Activated CD4-positive, alpha-beta T cell treated with anti-CD3 and anti-CD28 coated beads for 4 hours (primary cell): ENCODE measurements at regions not wholly inside any gene's neighbourhood (a gene's known extent, or its start where the extent isn't known, plus 50 kb on each side); places are given as distances from the start of the nearest gene placed in this dataset.
"Not testable (repeated sequence)": the region's sequence is repeated elsewhere in the genome, so short reads cannot be mapped to it uniquely, and the experiment has no call there.

Source experiments
- DNase-seq, 2 donors: peaks; one replicate each; pipeline ENCODE4 v3.0.0-alpha.2; 2020

- DNase-seq = peak; percentile 27 to 30
Measured at GRCh38 chr14:35932659-35933159, 106.6 kb downstream of the BRMS1L start.

DNA sequence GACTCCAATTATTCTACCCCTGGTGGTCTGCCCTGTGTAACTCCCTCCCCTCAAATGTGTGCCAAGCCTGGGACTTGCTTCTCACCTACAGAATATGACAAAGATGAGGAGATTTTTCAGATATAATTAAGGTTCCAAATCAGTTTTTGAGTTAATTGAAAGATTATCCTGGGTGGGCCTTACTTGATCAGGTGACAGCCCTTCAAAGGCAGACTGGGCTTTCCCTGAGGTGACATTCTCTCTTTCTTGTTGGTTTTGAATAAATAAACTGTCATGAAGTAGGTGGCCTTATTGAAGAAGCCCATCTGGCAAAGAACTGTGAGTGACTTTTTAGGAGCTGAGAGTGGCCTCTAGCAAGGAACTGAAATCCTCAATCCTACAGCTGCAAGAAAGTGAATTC, 106.0 kb downstream of the BRMS1L start:
- DNase-seq = no peak

- no peak for DNase-seq
Measured at GRCh38 chr14:35931346-35931745, 105.2 kb downstream of the BRMS1L start.

DNA sequence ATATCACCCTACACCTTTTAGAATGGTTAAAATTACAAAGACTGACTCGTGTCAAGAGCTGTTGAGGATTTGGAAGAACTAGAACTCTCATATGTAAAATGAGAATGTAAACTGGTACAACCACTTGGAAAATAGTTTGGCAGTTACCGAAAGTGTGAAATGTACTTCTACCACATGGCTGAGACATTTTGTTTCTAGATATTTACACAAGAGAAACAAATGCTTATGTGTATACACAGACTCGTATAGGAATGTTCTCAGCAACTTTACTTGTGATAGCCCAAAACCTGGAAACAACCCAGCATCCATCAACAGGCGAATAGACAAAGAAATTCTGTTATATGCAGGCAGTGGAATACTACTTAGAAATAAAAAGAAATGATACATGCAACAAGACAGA, 103.0 kb downstream of the BRMS1L start:
- no peak for DNase-seq

DNA sequence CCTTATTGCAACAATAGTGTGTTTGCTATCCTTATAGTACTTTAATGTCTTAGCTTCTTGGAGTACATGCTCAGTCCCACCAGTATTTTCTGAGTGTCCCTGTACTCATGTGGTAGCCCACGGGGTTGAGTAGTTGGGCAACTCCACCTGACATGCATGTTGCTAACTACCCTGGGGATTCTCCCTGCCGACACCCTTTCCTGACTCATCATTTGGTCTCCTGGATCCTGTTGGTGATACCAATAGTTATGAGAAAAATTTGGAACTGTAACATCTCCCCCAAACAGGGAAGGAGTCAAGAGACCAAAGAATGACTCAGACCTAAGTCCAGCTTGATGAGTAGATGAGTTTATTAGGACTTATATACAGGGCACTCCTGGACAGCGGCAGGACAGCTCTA, 101.6 kb downstream of the BRMS1L start:
- no peak for DNase-seq

DNA sequence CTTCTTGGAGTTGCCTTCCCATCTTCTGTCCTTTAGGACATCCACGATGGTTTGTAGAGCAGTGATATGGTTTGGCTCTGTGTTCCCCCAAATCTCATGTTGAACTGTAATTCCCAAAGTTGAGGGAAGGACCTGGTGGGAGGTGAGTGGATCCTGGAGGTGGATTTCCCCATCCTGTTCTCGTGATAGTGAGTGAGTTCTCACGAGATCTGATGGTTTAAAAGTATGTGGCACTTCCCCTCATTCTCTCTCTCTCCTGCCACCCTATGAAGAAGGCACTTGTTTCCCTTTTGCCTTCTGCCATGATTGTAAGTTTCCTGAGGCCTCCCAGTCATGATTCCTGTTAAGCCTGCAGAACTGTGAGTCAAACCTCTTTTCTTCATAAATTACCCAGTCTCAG, 99.2 kb downstream of the BRMS1L start:
- no peak for DNase-seq

DNA sequence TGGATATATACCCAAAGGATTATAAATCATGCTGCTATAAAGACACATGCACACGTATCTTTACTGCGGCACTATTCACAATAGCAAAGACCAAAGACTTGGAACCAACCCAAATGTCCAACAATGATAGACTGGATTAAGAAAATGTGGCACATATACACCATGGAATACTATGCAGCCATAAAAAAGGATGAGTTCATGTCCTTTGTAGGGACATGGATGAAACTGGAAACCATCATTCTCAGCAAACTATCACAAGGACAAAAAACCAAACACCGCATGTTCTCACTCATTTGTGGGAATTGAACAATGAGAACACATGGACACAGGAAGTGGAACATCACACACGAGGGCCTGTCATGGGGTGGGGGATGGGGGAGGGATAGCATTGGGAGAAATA, 96.5 kb downstream of the BRMS1L start:
- DNase-seq = not testable (repeated sequence)

- no peak for DNase-seq
Measured at GRCh38 chr14:35921745-35922144, 95.6 kb downstream of the BRMS1L start.
